IPS-18a (cell line): ENCODE measurements at regions not wholly inside any gene's neighbourhood (a gene's known extent, or its start where the extent isn't known, plus 50 kb on each side); places are given as distances from the start of the nearest gene placed in this dataset.

ENCODE experiments used
- H3K27ac ChIP-seq: one replicate; pipeline ENCODE4 v1.5.1; 2013; ENCODE audit warnings: low read length
- H3K27me3 ChIP-seq: one replicate; pipeline ENCODE4 v1.6.1; 2013; ENCODE audit warnings: mild to moderate bottlenecking, low read length; ENCODE audit not compliant: control insufficient read depth, insufficient read depth
- H3K36me3 ChIP-seq: one replicate; pipeline ENCODE4 v1.6.1; 2013; ENCODE audit warnings: low read depth, low read length; ENCODE audit not compliant: control insufficient read depth
- H3K4me1 ChIP-seq: one replicate; pipeline ENCODE4 v1.6.1; 2013; ENCODE audit warnings: low read depth, low read length; ENCODE audit not compliant: control insufficient read depth
- H3K4me3 ChIP-seq: one replicate; pipeline ENCODE4 v1.5.1; 2013; ENCODE audit warnings: low read length
- H3K9ac ChIP-seq: one replicate; pipeline ENCODE4 v1.6.1; 2013; ENCODE audit warnings: mild to moderate bottlenecking, low read length, moderate library complexity
- H3K9me3 ChIP-seq: one replicate; pipeline ENCODE4 v1.6.1; 2013; ENCODE audit warnings: low read depth, low read length; ENCODE audit not compliant: control insufficient read depth

DNA sequence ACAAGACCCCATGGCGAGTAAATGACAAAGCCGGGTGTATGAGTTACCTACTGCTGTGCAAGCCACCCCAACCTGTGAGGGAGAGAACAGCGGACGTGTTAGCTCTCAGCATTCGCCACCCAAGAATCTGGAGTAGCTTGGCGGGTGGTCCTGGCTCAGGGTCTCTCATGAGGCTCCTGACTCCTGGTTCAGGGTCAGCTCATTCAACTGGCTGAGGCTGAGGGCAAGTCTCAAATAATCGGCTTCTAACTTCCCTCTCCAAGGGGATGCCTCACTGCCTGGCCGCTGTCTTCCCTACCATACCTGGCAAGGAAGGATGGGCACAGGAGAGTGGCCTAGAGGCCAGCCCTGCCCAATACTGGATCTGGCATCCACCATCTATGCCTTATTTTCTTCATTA is 94.2 kb downstream of the HTR5A start:
- H3K9ac ChIP-seq = no peak overlapping the region
- no peak overlapping the region for H3K27ac ChIP-seq
- no peaks in the 10 kb centered on the region for H3K36me3 ChIP-seq
- no peaks in the 10 kb centered on the region for H3K9me3 ChIP-seq
- H3K4me1 ChIP-seq = no peaks in the 10 kb centered on the region
- no peak overlapping the region for H3K4me3 ChIP-seq
- no peaks in the 10 kb centered on the region for H3K27me3 ChIP-seq

DNA sequence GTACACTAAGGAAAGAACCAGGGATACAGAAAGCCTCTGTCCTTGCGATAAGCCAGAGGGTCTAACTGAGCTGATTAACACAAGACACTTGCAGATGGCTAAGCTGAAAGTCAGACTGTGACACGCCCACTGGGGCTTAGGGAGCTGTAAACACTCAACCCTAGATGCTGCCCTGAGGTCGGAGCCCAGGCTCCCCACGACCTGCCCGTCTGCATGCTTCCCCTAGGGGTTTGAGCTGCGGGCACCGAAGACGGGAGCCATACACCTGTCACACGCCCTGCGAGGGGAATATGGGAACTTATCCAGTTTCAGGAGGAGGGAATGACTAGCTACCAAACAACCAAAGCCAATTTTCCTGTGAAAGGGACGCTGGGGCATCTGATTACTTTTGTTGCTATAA is 96.0 kb downstream of the HTR5A start:
- H3K36me3 ChIP-seq = no peaks in the 10 kb centered on the region
- no peaks in the 10 kb centered on the region for H3K27me3 ChIP-seq
- H3K9ac ChIP-seq = no peak overlapping the region
- H3K27ac ChIP-seq = no peak overlapping the region
- no peaks in the 10 kb centered on the region for H3K4me1 ChIP-seq
- no peak overlapping the region for H3K4me3 ChIP-seq
- no peaks in the 10 kb centered on the region for H3K9me3 ChIP-seq

DNA sequence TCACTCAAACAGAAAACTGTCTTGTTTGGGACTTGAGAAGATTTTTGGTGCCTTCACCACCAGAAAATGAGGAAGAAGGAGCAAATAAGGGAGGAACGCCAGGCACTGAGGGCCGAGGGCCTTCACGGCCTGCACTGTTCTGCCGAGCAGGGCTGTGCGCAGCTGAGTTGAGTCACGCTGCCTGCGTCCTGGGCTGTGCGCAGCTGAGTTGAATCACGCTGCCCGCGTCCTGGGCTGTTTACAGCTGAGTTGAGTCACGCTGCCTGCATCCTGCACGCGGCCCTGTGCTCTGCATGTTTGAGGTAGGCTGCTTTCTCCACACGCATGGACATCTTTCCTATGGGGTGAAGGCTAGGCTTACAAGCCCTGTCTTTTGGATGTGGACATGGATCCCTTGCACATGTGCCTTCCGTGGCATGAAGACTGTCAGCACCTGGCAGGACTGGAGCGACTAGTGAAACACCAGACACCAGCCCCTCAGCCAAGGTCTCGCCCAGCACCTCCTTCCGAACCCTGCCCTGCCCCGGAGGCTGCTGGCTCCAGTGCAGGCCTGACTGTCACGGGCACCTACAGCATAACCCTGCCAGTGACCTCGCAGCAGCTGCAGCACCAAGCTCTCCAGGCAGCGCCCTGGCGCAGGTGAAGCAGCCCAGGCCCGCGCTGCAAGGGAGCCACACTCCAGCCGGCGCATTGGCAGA is 96.7 kb downstream of the HTR5A start:
- Histone ChIP-seq H3K9me3 (no peaks in the 10 kb centered on the region), H3K9ac (no peak overlapping the region), H3K36me3 (no peaks in the 10 kb centered on the region), H3K4me3 (no peak overlapping the region), H3K4me1 (no peaks in the 10 kb centered on the region), H3K27me3 (no peaks in the 10 kb centered on the region), H3K27ac (no peak overlapping the region)

DNA sequence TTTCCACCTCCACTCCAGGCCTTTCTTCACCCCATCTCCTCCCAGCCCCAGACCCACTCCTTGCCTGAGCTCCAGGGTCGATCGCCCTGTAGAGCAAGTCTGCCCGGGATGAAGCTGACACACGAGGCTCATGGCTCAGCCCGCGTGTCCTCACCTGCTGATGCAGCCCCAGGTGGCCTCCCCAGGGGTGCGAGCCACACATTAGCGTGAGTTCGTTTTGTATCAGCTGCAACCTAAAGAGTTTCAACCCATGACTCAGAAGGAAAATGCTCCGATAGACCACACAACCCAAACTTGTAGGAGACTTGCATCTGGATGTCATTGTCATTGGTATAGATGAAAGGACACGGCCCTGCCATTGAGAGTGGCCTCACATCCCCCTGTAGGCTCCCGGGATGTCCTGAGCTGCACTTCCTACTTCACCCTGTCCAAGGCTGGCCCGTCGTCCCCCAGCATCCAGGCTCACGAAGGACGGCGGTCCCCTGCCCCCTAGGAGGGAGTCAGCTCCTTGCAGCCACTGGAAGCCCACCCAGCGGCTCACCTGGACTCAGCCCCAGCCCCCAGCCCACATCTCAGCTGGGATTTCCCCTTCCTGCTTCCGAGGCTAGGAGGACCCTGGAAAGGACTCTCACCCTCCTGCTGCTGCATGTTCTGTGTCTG is 97.7 kb downstream of the HTR5A start:
- H3K27me3 ChIP-seq = no peaks in the 10 kb centered on the region
- no peak overlapping the region for H3K4me3 ChIP-seq
- H3K9ac ChIP-seq = no peak overlapping the region
- H3K9me3 ChIP-seq = no peaks in the 10 kb centered on the region
- H3K27ac ChIP-seq = no peak overlapping the region
- no peaks in the 10 kb centered on the region for H3K36me3 ChIP-seq
- no peaks in the 10 kb centered on the region for H3K4me1 ChIP-seq

DNA sequence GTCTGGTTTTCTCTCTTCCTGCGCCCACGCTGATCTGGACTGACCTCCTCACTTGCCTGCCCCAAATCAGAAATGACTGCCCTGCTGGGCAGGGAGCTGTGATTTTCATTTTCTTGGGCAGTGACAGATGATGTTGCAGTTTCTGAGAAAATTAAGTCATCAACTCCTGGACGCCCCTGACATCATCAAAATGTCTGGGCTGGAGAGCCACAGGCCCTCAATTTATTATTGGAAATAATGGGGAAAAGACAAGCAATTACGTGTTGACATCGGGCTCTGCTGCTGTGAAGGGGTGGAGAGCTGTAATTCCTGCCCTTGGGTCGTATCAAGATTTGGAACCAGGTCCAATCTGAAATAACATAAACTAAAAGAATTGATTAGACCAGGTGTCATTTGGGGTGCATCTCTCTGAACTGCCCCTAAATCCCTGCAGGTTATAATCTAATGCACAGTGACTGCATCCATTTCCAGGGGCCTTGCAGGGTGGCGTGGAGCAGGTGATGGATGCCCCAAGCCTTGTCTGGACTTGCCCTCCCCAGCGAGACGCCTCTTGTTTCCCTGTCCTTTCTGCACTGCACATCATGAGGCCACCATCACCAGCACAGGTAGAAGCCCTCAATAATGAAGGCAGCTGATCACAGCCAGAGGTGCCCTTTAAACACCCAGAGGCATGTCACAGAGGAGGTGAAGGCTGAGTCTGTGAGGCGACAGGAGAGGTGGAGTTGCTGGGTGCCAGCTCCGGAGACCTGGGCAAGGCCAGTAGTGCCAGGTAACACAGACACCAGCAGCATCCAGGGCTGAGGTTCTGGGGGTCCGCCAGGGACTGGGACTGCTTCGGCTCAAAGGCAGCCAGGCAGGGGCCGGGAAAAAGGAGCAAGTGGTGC is 98.7 kb downstream of the HTR5A start:
- Histone ChIP-seq H3K27ac (no peak overlapping the region), H3K9me3 (no peaks in the 10 kb centered on the region)

DNA sequence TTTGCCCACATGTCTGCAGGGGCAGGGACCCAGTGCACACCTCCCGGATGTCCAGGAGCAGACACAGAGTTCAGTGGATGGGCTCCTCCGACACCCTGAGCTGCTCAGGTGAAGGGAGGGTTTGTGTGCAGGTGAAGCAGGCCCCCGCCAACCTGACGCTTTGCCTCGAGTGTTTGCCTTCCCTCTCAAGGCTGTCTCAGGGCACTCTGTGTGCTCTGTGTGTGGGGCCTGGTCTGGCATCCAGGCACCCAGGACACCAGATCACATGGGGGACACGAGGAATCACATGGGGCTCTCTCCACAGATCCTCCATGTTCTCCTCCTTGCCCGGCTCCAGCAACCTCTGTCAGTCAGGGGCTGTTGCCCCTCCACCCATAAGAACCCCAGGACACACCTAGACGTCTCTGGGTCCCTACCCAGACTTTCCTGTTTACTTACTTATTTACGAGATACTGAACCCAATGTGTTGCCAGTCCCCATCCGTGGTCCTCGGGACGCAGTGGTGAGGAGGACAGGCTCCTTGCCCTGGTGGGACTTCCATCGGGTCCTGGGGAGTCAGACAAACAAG is 99.5 kb downstream of the HTR5A start:
- Histone ChIP-seq H3K36me3 (no peaks in the 10 kb centered on the region), H3K4me3 (no peak overlapping the region), H3K9ac (no peak overlapping the region), H3K9me3 (no peaks in the 10 kb centered on the region), H3K4me1 (no peaks in the 10 kb centered on the region), H3K27me3 (no peaks in the 10 kb centered on the region), H3K27ac (no peak overlapping the region)

More for the DNA sequence above, 98.7 kb downstream of the HTR5A start:
- H3K4me3 ChIP-seq = no peak overlapping the region
- no peaks in the 10 kb centered on the region for H3K36me3 ChIP-seq
- H3K27me3 ChIP-seq = no peaks in the 10 kb centered on the region
- no peaks in the 10 kb centered on the region for H3K4me1 ChIP-seq
- H3K9ac ChIP-seq = no peak overlapping the region

DNA sequence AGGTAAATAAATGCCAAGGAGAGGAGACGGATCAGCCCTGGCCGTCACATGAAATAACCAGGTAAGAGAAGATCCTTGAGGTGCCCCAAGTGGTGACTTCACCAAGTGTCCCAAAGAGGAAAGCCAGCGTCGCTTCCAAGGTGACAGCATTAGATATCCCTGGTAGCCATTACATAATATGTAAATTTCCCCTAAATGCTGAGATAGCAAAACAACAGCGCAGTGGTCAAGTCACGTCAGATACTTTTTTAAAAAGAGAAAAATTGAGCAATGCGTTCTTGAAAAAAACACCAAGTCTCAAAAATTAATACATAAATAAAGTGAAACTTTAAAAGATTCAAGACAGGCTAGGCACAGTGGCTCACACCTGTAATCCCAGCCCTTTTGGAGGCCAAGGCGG is 100.2 kb downstream of the HTR5A start:
- H3K9me3 ChIP-seq = no peaks in the 10 kb centered on the region
- no peak overlapping the region for H3K4me3 ChIP-seq
- H3K36me3 ChIP-seq = no peaks in the 10 kb centered on the region
- H3K27me3 ChIP-seq = no peaks in the 10 kb centered on the region
- no peak overlapping the region for H3K27ac ChIP-seq
- no peak overlapping the region for H3K9ac ChIP-seq
- H3K4me1 ChIP-seq = no peaks in the 10 kb centered on the region

DNA sequence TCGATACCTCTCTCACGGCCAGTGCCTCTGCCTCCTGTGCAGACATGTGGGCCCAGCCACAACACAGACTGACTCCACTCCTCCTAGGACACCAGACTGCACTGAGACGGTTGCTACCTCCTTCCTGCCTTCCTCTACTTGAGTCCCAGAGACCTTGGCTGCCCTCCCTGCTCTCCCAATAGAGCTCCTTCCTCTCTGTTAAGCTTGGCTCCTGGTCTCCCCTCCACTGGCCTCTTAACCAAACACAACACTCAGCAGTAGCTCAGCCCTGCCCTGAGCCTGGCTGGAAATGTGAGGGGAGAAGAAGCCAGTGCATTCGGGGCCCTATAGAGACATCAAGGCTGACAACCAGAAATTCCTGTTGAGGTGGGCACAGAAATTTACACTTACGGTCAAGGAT is 102.0 kb downstream of the HTR5A start:
- H3K27me3 ChIP-seq = no peaks in the 10 kb centered on the region
- H3K9me3 ChIP-seq = peaks cover 6% of the 10 kb centered on the region
- no peaks in the 10 kb centered on the region for H3K4me1 ChIP-seq
- no peak overlapping the region for H3K9ac ChIP-seq
- no peak overlapping the region for H3K4me3 ChIP-seq
- H3K27ac ChIP-seq = no peak overlapping the region
- H3K36me3 ChIP-seq = no peaks in the 10 kb centered on the region

DNA sequence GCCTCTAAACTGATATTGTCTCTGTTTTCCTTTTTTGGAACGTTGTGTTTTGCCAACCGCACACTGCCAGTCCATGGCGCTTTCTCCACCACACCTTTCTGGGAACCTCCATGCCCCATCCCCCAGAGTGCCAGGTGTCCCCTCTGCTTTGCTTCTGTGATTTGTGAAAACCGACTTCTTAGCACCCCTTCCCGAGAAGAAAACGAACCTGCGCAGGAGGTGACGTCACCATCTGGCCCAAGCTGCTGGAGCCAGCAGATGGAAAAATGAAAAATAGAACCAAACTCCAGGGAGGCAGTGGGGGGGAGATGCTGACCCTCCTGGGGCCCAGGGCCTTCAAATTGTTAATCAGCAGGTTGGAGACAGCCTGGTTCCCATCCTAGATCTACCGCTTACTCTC is 103.8 kb downstream of the HTR5A start:
- Histone ChIP-seq H3K4me3 (no peak overlapping the region), H3K36me3 (no peaks in the 10 kb centered on the region), H3K4me1 (no peaks in the 10 kb centered on the region), H3K9me3 (peaks cover 11% of the 10 kb centered on the region), H3K27me3 (no peaks in the 10 kb centered on the region), H3K27ac (no peak overlapping the region), H3K9ac (no peak overlapping the region)

DNA sequence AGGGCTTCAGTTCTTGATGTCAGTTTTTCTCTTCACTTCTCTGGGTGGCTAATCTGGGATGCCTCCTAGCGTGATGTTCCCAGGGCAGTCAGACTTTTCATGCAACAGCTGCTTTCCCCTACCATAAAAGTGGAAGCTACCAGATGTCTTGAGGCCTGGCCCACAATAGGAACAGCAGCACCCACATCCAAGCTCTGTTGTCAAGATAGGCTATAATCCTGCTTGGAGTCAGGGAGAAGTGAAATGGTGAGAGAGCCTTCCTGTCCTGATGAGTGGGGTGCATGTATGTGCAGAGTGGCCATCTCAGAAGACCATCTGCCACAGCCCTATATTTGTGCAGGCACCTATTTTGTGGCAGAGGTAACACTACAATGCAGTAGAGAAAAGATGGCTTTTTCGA is 108.0 kb downstream of the HTR5A start:
- Histone ChIP-seq H3K36me3 (no peaks in the 10 kb centered on the region), H3K27ac (no peak overlapping the region)

DNA sequence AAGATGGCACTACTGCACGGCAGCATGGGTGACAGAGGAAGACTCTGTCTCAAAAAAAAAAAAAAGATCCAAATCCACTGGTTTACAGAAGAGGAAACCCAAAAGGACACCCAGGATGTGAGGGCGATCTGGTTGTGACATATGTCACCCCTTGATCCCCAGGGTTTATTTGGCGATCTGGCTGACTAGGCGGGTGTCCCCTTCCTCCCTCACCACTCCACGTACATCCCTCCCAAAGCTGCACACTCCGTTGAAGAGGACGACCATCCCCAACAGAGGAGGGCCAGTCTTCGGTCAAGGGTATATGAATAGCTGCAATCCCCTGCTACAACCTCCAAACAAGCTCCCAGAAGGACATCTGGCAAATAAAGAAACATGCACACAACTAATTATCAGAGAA is 111.6 kb downstream of the HTR5A start:
- H3K27ac ChIP-seq = no peak overlapping the region
- no peak overlapping the region for H3K4me3 ChIP-seq
- no peak overlapping the region for H3K9ac ChIP-seq
- no peaks in the 10 kb centered on the region for H3K4me1 ChIP-seq
- H3K36me3 ChIP-seq = no peaks in the 10 kb centered on the region
- peaks cover 22% of the 10 kb centered on the region for H3K9me3 ChIP-seq
- H3K27me3 ChIP-seq = no peaks in the 10 kb centered on the region

More for the DNA sequence above, 108.0 kb downstream of the HTR5A start:
- no peaks in the 10 kb centered on the region for H3K27me3 ChIP-seq
- H3K4me3 ChIP-seq = no peak overlapping the region
- no peak overlapping the region for H3K9ac ChIP-seq
- H3K9me3 ChIP-seq = peaks cover 11% of the 10 kb centered on the region
- no peaks in the 10 kb centered on the region for H3K4me1 ChIP-seq
